Endothelial cell of umbilical vein (primary cell): ENCODE measurements at regions not wholly inside any gene's neighbourhood (a gene's known extent, or its start where the extent isn't known, plus 50 kb on each side); places are given as distances from the start of the nearest gene placed in this dataset.
"Not testable (repeated sequence)": the region's sequence is repeated elsewhere in the genome, so short reads cannot be mapped to it uniquely, and the experiment has no call there.

Experiments
- BruUV-seq: library from RNA; stranded (reverse); fragments of 400-500 nt; replicated peaks from 2 replicates; lab custom pipeline; 2021; lab: Mats Ljungman, UMichigan
- CTCF ChIA-PET: fragments of 300-600, 350-600 bp; sonication (Branson Sonifier 250); formaldehyde crosslinking; loops from one replicate; lab custom pipeline; 2021; ENCODE audit warnings: antibody characterized with exemption, inconsistent platforms; lab: Charles Lee
- POLR2A ChIA-PET: fragments of 300-600, 350-600 bp; sonication (Branson Sonifier 250); formaldehyde crosslinking; loops from one replicate; lab custom pipeline; 2021; ENCODE audit warnings: antibody characterized with exemption, inconsistent platforms; lab: Charles Lee
- DNase-seq: peaks from one replicate; pipeline ENCODE4 v3.0.0-alpha.2; 2011; ENCODE audit warnings: low read depth, low spot score
- FAIRE-seq: peaks from 2 replicates; lab custom pipeline; 2011; peaks lifted over from hg19 to GRCh38; lab: Jason Lieb, UNC
- H2AFZ ChIP-seq: 2 replicates; pipeline ENCODE4 v1.6.0; 2012; ENCODE audit warnings: low read depth, low read length, control low read depth, inconsistent platforms
- H3K27ac ChIP-seq: 2 replicates; pipeline ENCODE4 v1.5.1; 2011; ENCODE audit warnings: low read depth, mild to moderate bottlenecking, control low read depth, low read length, moderate library complexity; ENCODE audit not compliant: insufficient read depth
- H3K27me3 ChIP-seq, 2 experiments: 2 replicates each; pipeline versions ENCODE4 v1.6.0 to v1.6.1; 2011; ENCODE audit warnings: low read length in 2 of 2, mixed read lengths in 1 of 2; ENCODE audit not compliant: control insufficient read depth in 2 of 2, insufficient read depth in 2 of 2
- H3K36me3 ChIP-seq, 2 experiments: 2 replicates in 1 of 2; 3 replicates in 1 of 2; pipeline ENCODE4 v1.5.1; 2011; ENCODE audit warnings: low read length in 2 of 2, mild to moderate bottlenecking in 1 of 2, moderate library complexity in 1 of 2; ENCODE audit not compliant: control insufficient read depth in 2 of 2, insufficient read depth in 2 of 2; ENCODE audit errors: extremely low read depth in 1 of 2
- H3K4me1 ChIP-seq: 3 replicates; pipeline ENCODE4 v1.5.1; 2011; ENCODE audit warnings: mild to moderate bottlenecking, low read length; ENCODE audit not compliant: control insufficient read depth, insufficient read depth; ENCODE audit errors: extremely low read depth
- H3K4me2 ChIP-seq: 2 replicates; pipeline ENCODE4 v1.6.1; 2011; ENCODE audit warnings: low read length, control low read depth, mixed read lengths; ENCODE audit not compliant: insufficient read depth
- H3K4me3 ChIP-seq, 3 experiments: fragments of 200-600 bp in 1 of 3; sonication (generic), shearing (Covaris generic) in 1 of 3; replicated peaks in 1 of 3; 2 replicates each; pipeline ENCODE4 v1.5.1; 2011 to 2016; ENCODE audit warnings: control low read depth in 3 of 3, low read length in 3 of 3, mild to moderate bottlenecking in 2 of 3, inconsistent platforms in 1 of 3, low read depth in 1 of 3, moderate library complexity in 1 of 3; ENCODE audit not compliant: insufficient read depth in 1 of 3
- H3K79me2 ChIP-seq: 2 replicates; pipeline ENCODE4 v1.6.0; 2012; ENCODE audit warnings: low read length, inconsistent platforms; ENCODE audit not compliant: control insufficient read depth, insufficient read depth
- H3K9ac ChIP-seq: replicated peaks from 2 replicates; pipeline ENCODE3; 2011; ENCODE audit warnings: low read length, control low read depth; ENCODE audit not compliant: insufficient read depth; ENCODE audit errors: extremely low read depth
- H3K9me1 ChIP-seq: replicated peaks from 3 replicates; pipeline ENCODE4 v1.6.0; 2011; ENCODE audit warnings: mild to moderate bottlenecking, low read length; ENCODE audit not compliant: control insufficient read depth, insufficient read depth; ENCODE audit errors: extremely low read depth
- H3K9me3 ChIP-seq: replicated peaks from 2 replicates; pipeline ENCODE4 v1.5.1; 2012; ENCODE audit warnings: low read length, inconsistent platforms; ENCODE audit not compliant: control insufficient read depth, insufficient read depth
- H4K20me1 ChIP-seq: replicated peaks from 2 replicates; pipeline ENCODE3; 2011; ENCODE audit warnings: mild to moderate bottlenecking, low read length; ENCODE audit not compliant: control insufficient read depth, insufficient read depth; ENCODE audit errors: extremely low read depth
- EZH2 ChIP-seq: IDR thresholded peaks from 2 replicates; pipeline ENCODE4 v1.6.1; 2012; ENCODE audit warnings: borderline replicate concordance, low read depth, mild to moderate bottlenecking, moderate library complexity, low read length, inconsistent platforms; ENCODE audit not compliant: severe bottlenecking
- FOS ChIP-seq: IDR thresholded peaks from 2 replicates; pipeline ENCODE4 v1.6.1; 2011; ENCODE audit warnings: mild to moderate bottlenecking, low read length, moderate library complexity, borderline replicate concordance; ENCODE audit not compliant: insufficient read depth
- GATA2 ChIP-seq: IDR thresholded peaks from 2 replicates; pipeline ENCODE4 v1.7.0; 2011; ENCODE audit warnings: low read depth, mild to moderate bottlenecking, moderate library complexity, mixed read lengths, low read length; ENCODE audit not compliant: insufficient read length, insufficient read depth
- JUN ChIP-seq: IDR thresholded peaks from 2 replicates; pipeline ENCODE4 v1.6.1; 2011; ENCODE audit warnings: borderline replicate concordance, low read depth; ENCODE audit not compliant: insufficient read length, insufficient read depth
- MYC ChIP-seq: IDR thresholded peaks from one replicate; pipeline ENCODE4 v1.6.1; 2011; ENCODE audit warnings: mild to moderate bottlenecking, low read depth, low read length
- POLR2A ChIP-seq: IDR thresholded peaks from 2 replicates; pipeline ENCODE4 v1.6.1; 2012; ENCODE audit warnings: low read depth, mild to moderate bottlenecking, control low read depth, low read length
- POLR2AphosphoS5 ChIP-seq: IDR thresholded peaks from 2 replicates; pipeline ENCODE4 v1.6.1; 2012; ENCODE audit warnings: low read depth, mild to moderate bottlenecking, control low read depth, low read length, moderate library complexity; ENCODE audit not compliant: insufficient read depth
- dilution Hi-C: fragments of 300-500 bp; cut with MboI; formaldehyde crosslinking; loops from one replicate; pipeline ENCODE4 v1.15.0; 2019; ENCODE audit warnings: low sequenced_read_pairs; ENCODE audit not compliant: extremely low pct_ligation_motif_present
- intact Hi-C: fragments of 100-400 bp; cut with micrococcal nuclease; formaldehyde crosslinking; loops from one replicate; pipeline ENCODE4 v1.10.0; 2022
- TF ChIP-seq, protein P1 (sequence below): IDR thresholded peaks from 2 replicates; pipeline ENCODE4 v1.6.1; 2011; ENCODE audit not compliant: insufficient read depth, insufficient read length
- TF ChIP-seq, protein P2 (sequence below), 2 donors: IDR thresholded peaks; 1 replicate in 1 of 2; 2 replicates in 1 of 2; pipeline ENCODE4 v1.5.1; 2011; ENCODE audit warnings: low read length in 2 of 2, mild to moderate bottlenecking in 2 of 2, moderate library complexity in 2 of 2, control low read depth in 1 of 2, inconsistent platforms in 1 of 2, low read depth in 1 of 2; ENCODE audit not compliant: insufficient read depth in 1 of 2; ENCODE audit errors: extremely low read depth in 1 of 2

DNA sequence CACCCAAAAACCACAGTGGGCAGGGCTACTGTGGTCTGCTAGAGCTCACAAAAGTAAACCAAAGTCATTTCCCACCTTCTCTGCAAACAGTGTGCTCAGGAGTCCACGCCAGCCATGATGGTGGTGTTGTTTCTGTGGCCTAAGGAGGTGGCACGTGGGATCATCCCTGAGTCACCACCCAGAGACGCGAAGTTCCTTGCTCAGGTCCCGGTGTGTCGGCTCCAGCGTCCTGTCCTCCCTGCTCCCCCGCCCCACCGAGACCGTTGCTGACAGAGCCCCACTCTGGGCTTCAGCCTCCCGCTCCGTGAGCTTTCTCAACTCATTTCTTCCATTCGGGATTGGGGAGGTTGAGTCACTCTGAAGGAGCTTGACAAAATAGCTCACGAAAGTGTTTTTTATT is 118.7 kb downstream of the NPTX2 start:
- Histone ChIP-seq H3K4me2 (no peak overlapping the region), H3K4me1 (no peaks in the 10 kb centered on the region), H3K9me3 (no peaks in the 10 kb centered on the region), H3K27ac (no peak overlapping the region), H3K27me3 (no peaks in the 10 kb centered on the region), H3K9me1 (no peaks in the 10 kb centered on the region), H2AFZ (no peak overlapping the region), H4K20me1 (no peaks in the 10 kb centered on the region), H3K79me2 (no peaks in the 10 kb centered on the region), H3K9ac (no peak overlapping the region), H3K4me3 (no peak overlapping the region), H3K36me3 (no peaks in the 10 kb centered on the region)
- POLR2A ChIA-PET = no interaction called here
- BruUV-seq = no TSS peak
- dilution Hi-C loops (no loop called here), intact Hi-C loops (no loop called here)
- CTCF ChIA-PET = interaction anchor here (2.1 kb wide), 1 partner anchor 10 kb away, joined by 11 read pairs; no protein-coding TSS in a partner anchor
- TF ChIP-seq GATA2 = no peak
- TF ChIP-seq, protein P1, sequence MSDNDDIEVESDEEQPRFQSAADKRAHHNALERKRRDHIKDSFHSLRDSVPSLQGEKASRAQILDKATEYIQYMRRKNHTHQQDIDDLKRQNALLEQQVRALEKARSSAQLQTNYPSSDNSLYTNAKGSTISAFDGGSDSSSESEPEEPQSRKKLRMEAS = no peak
- no peak for TF ChIP-seq EZH2
- TF ChIP-seq, protein P2, sequence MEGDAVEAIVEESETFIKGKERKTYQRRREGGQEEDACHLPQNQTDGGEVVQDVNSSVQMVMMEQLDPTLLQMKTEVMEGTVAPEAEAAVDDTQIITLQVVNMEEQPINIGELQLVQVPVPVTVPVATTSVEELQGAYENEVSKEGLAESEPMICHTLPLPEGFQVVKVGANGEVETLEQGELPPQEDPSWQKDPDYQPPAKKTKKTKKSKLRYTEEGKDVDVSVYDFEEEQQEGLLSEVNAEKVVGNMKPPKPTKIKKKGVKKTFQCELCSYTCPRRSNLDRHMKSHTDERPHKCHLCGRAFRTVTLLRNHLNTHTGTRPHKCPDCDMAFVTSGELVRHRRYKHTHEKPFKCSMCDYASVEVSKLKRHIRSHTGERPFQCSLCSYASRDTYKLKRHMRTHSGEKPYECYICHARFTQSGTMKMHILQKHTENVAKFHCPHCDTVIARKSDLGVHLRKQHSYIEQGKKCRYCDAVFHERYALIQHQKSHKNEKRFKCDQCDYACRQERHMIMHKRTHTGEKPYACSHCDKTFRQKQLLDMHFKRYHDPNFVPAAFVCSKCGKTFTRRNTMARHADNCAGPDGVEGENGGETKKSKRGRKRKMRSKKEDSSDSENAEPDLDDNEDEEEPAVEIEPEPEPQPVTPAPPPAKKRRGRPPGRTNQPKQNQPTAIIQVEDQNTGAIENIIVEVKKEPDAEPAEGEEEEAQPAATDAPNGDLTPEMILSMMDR (IDR thresholded peaks at IDR 0.05; ENCODE audit: extremely low read depth in 1 of 2, insufficient read depth in 1 of 2, low read depth in 1 of 2, low read length in 2 of 2) = no peak
- no peak for TF ChIP-seq FOS
- TF ChIP-seq JUN = no peak
- no peak for TF ChIP-seq POLR2A
- TF ChIP-seq POLR2AphosphoS5 = no peak
- no peak for TF ChIP-seq MYC
- DNase-seq (no peak), FAIRE-seq (no peak)

DNA sequence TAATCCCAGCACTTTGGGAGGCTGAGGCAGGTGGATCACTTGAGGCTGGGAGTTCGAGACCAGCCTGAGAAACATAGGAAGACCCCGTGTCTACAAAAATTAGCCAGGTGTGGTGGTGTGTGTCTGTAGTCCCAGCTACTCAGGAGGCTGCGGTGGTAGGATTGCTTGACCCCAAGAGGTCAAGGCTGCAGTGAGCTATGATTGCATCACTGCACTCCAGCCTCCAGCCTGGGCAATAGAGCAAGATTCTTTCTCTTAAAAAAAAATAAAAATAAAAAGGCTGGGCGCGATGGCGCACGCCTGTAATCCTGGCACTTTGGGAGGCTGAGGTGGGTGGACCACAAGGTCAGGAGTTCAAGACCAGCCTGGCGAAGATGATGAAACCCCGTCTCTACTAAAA is 119.4 kb downstream of the NPTX2 start:
- H3K79me2 ChIP-seq, H3K9me3 ChIP-seq, H4K20me1 ChIP-seq, intact Hi-C loops, FAIRE-seq, H3K36me3 ChIP-seq, H3K27me3 ChIP-seq, H3K4me3 ChIP-seq, H2AFZ ChIP-seq, DNase-seq, dilution Hi-C loops, POLR2A ChIA-PET, H3K4me1 ChIP-seq, BruUV-seq, H3K27ac ChIP-seq, H3K9ac ChIP-seq, H3K4me2 ChIP-seq, H3K9me1 ChIP-seq: not testable (repeated sequence)
- CTCF ChIA-PET = interaction anchor here (2.1 kb wide), 1 partner anchor 9 kb away, joined by 11 read pairs; no protein-coding TSS in a partner anchor
